ENCODE measurements at regions not wholly inside any gene's neighbourhood (a gene's known extent, or its start where the extent isn't known, plus 50 kb on each side); places are given as distances from the start of the nearest gene placed in this dataset.
"Not testable (repeated sequence)": the region's sequence is repeated elsewhere in the genome, so short reads cannot be mapped to it uniquely, and the experiment has no call there.

DNA sequence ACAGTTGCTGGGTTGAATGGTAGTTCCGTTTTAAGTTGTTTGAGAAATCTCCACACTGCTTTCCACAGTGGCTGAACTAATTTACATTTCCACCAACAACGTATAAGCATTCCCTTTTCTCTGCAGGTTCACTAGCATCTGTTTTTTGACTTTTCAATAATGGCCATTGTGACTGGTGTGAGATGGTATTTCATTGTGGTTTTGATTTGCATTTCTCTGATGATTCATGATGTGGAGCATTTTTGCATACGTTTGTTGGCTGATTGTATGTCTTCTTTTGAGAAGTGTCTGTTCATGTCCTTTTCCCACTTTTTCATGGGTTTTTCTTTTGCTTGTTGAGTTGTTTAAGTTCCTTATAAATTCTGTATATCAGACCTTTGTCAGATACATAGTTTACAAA, 150.2 kb upstream of the MAP3K1 start:
- DNase-seq (ENCODE audit: extremely low read depth, low read depth, low spot score): not testable (repeated sequence)

DNA sequence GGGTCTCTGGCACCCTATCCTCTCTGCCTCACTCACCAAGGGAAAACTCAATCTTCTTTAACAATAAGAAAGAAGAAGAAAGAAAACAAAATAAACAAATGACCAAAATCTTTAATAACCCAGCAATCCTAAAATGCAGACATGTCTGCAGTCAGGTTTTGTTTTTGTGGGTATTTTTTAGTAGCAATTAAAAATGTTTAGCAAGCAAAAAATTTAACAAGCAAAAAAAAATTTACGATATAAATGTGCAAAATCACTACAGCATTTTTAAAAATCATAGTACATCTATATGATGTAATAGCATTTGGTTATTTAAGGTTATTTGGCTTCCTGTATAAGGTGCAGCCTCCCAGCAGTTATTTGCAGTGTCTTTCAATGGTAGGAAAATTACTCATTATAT, 151.3 kb upstream of the MAP3K1 start:
- no peak for DNase-seq (ENCODE audit: extremely low read depth, low read depth, low spot score)

DNA sequence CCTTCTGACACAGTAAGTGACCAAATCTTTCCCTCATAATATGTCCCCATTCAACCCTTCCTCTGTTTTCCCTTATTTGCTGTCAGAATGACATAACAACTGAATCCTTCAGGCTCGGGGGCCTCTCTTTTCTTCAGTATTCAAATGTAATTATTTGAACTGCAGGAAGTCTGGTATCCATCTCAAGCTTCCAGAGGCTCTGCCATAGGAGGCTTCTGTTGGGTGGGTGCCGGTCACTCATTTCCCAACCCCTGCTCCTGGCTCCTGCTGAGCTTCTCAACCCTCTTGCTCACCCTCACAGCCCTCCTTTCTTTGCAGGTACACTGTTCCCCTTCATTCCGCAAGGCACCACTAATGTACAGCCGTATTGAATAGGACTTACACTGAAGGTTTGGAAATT, 151.8 kb upstream of the MAP3K1 start:
- no peak for DNase-seq (ENCODE audit: extremely low read depth, low read depth, low spot score)

DNA sequence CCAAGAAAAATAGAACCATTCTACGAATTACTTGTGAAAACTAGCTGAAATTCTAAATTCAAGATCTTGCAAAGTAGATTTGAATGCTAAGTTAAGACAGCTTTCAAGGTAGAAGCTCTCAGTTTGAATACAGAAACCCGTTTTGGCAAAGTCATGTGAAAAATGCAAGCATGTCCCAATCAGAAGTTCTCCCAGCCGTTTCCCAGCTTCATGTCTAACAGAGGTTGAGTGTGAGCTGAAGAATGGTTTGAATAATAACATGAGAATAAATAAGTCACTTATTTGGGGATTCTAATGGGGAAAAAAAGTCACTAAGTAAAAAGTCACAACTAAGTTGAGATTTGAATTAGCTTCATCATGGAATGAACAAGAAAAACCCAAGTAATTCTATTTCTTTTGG, 152.5 kb upstream of the MAP3K1 start:
- DNase-seq (ENCODE audit: extremely low read depth, low read depth, low spot score): no peak

GRCh38 chr5:56659971-56660370, 155.4 kb upstream of the MAP3K1 start:
- DNase-seq (ENCODE audit: extremely low read depth, low read depth, low spot score): no peak

GRCh38 chr5:56658972-56659371, 156.4 kb upstream of the MAP3K1 start:
- no peak for DNase-seq (ENCODE audit: extremely low read depth, low read depth, low spot score)

- DNase-seq (ENCODE audit: extremely low read depth, low read depth, low spot score): no peak
Measured at GRCh38 chr5:56656846-56657726, 158.3 kb upstream of the MAP3K1 start.

DNA sequence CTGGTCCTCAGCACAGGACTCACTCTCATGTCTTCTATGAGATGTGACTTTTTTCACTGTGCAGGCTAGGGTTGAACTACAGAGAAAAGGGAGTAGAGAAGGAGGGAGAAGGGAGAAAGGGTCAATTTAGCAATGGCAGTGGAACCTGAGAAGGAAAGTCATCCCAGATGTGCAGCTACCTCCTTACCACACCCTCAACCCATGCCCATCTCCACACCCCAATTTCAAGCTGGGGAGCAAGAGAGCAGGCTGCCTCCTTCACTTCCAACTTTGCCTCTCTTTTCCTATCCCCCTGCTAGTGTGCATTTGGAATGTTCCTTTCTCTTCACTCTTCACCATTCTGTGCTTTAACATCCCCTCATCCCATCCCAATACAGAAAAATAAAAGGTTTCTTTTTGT, 163.5 kb upstream of the MAP3K1 start:
- no peak for DNase-seq (ENCODE audit: extremely low read depth, low read depth, low spot score)

- no peak for DNase-seq (ENCODE audit: extremely low read depth, low read depth, low spot score)
Measured at GRCh38 chr5:56650386-56650785, 165.0 kb upstream of the MAP3K1 start.

GRCh38 chr5:56649569-56649968, 165.8 kb upstream of the MAP3K1 start:
- DNase-seq (ENCODE audit: extremely low read depth, low read depth, low spot score): no peak

DNA sequence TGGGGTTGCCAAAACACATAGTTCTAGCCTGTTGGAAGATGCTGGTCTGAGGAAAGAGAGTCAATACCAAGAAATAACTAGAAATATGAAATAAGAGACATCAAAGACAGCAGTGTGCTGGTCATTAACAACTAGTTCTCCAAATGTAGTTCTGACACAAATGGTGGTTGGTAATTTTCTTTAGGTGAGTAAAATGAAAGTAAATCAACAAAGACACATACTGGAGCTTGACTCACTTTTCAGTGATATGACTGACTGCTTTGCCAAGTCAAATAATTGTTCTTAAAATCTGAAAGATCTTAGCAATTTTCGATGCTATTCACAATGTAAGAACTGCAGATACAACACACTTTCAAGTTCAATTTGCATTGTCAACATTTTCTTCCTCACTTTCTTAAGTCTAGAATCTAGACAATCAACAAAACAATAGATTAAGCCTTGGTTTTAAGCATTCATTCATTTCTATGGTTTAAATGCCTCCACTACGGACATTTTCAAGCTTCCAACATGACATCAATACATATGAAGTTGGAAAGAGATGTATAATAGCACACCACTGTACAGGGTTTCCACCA, 166.8 kb upstream of the MAP3K1 start:
- no peak for DNase-seq (ENCODE audit: extremely low read depth, low read depth, low spot score)

GRCh38 chr5:56647099-56647850, 168.1 kb upstream of the MAP3K1 start:
- DNase-seq (ENCODE audit: extremely low read depth, low read depth, low spot score): no peak

GRCh38 chr5:56641635-56642260, 173.6 kb upstream of the MAP3K1 start:
- DNase-seq (ENCODE audit: extremely low read depth, low read depth, low spot score): no peak

GRCh38 chr5:56640763-56641406, 174.5 kb upstream of the MAP3K1 start:
- DNase-seq (ENCODE audit: extremely low read depth, low read depth, low spot score): no peak

DNA sequence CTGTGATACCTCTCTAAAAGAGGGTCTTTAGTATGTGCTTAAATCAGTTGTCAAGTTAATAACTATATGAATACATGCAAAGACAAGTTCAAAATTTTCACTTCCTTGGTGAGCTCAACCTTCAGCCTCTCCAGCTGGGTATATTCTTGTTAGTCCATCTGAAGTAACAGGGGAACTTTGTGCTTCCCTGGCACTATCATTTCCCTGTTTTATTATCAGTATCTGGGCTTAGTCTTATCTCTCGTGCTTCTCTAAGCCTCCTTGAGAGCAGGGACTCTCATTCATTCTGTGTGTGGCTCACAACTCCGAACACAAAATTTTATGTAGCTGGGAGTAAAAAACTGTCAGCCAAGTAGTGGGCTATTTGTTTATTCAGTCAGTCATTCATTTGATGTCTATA, 175.9 kb upstream of the MAP3K1 start:
- DNase-seq (ENCODE audit: extremely low read depth, low read depth, low spot score): no peak

DNA sequence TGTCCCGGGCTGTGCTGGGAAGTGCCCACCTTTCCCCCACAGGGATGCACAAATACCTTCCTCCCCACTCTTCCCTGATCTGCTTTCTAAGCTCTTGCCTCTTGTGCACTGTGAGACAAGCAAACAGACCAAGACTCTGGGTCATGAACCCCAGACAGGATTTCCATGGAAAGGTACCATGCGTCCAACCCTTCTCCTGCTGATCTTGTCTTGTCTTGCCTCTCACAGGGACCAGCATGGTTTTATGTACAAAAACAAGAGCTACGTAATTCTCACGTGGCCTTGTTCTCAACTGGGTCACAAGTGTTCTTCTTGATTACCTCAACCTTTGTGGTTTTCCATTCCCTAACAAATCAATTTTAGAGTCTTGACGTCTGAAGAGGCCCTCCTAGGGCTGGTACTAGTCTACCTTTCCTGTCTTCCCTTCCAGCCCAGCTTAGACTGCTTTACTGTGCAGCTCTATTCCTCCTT, 176.5 kb upstream of the MAP3K1 start:
- no peak for DNase-seq (ENCODE audit: extremely low read depth, low read depth, low spot score)

DNA sequence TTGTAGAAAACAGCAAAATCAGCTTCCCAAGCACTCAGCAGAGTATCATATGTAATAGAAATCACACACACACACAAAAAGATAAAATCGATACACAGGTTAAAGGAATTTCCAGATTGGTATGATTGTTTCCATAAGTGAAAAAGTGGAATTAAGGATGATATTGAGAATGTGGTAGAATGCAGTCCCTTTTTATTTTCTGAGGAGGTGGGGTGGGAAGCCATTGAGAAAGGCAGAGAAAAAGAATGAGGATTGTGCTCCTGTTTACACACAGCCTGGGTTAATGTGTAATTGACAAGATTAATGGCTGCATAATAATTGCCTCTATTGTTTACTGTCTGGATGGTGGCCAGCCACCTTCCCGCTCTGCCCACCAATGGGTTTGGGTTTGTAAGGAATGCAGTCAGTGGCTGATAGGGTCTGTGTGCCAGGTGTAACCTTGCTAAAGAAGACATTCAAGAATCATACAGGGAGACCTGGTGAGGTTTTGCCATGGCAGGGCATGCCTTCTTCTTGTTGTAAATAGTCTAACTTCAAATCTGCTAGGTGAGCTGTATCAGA, 177.2 kb upstream of the MAP3K1 start:
- no peak for DNase-seq (ENCODE audit: extremely low read depth, low read depth, low spot score)

- DNase-seq (ENCODE audit: extremely low read depth, low read depth, low spot score): no peak
Measured at GRCh38 chr5:56637321-56637920, 177.9 kb upstream of the MAP3K1 start.

DNA sequence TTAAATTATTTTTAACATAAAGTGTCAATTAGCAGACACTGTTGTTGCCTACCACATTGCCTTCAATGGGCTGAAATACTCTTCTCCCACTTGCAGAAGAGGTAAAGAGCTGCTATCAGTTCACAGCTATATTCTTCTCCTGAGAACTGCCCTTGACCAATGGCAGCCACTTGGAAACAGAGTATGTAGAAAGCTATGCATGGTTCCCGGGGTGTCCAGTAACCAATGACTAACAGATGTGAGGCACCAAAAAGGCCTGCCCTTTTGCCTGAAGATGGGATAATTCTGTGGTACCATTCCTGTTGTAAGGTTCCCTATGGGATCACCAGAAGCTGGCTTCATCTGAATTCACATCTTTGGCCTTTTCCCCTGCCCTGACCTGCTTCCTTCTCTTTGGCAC, 181.4 kb upstream of the MAP3K1 start:
- no peak for DNase-seq (ENCODE audit: extremely low read depth, low read depth, low spot score)

GRCh38 chr5:56632939-56633338, 182.4 kb upstream of the MAP3K1 start:
- DNase-seq (ENCODE audit: extremely low read depth, low read depth, low spot score): no peak
